DMS153 (cell line): ENCODE measurements at regions not wholly inside any gene's neighbourhood (a gene's known extent, or its start where the extent isn't known, plus 50 kb on each side); places are given as distances from the start of the nearest gene placed in this dataset.
"Not testable (repeated sequence)": the region's sequence is repeated elsewhere in the genome, so short reads cannot be mapped to it uniquely, and the experiment has no call there.

Source experiments
- DNase-seq: peaks from one replicate; lab custom pipeline; 2025; lab: John Stamatoyannopoulos, UW

DNA sequence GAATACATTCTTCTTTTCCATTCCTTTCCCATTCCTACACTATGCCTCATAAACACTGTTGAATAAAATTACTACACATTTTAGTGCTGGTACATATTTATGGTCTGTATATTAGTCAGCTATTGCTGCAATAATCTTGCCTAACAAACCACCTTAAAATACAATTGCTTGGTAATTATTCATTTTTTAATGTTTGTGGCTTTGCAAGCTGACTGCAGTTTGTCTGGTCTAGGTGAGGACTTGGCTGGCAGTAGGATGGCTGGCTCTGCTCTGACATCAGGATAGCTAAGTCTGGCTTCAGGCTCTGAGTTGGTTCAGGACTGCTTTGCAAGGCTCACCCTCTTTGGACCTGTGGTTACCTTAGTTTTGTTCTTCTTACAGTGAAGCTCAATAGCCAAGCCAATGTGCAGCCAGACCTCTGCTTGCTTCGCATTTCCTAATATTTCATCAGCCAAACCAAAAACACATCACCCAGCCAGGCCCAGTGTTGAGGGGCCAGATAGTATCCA lies 913.4 kb upstream of the RAG2 start:
- no peak for DNase-seq

DNA sequence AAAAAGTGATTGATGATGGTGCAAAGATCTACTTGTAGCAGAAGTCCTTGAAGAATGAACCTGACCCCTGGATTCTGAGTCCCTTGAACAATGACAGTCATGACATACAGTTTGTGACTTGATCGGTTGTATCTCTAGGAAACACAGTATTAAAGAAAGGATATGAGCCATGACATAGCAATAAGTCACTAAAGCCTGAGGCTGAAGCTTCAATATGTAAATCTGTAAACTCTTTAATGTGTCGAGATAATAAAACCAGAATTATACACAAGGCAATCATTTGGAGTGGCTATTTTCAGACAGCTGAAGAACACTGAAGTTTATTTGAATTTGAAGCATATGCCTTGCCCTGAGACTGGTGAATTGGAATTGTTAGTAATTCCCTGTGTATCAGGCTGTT lies 911.5 kb upstream of the RAG2 start:
- no peak for DNase-seq

DNA sequence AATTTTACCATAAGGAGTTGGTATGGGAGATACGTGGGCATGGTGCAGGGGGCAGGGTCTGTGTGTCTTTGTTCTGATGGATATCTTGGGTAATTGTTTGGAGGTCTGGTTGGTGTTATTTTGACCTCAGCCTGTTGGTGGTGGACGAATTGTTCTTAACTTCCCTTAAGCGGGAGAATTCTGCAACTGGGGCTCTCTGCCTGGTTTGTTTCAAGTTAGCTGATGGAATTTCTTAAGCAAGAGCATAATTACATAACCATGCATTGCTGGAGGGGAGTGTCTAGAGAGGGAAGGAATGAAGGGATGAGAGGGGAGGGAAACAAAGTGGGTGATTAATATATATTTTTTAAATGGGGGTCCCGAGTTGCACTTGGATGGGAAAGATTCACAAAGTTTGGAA lies 908.5 kb upstream of the RAG2 start:
- no peak for DNase-seq

DNA sequence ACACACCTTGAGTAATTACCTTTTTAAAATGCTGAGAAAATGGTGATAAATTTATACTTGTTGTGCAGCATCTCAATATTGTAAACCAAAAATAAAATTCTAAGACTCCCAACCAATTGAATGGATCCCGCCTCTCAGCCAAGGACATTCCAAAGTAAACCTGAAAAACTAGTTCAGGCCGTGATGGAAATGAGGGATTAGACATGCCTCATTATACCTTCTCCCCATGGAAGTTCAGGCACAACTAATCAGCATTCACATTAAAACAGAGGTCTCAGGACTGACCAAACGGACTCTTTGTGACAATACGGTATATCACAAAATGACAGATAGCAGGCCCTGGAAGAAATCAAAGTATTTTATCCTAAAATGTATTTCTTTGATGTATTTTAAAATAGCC lies 907.4 kb upstream of the RAG2 start:
- DNase-seq = no peak

DNA sequence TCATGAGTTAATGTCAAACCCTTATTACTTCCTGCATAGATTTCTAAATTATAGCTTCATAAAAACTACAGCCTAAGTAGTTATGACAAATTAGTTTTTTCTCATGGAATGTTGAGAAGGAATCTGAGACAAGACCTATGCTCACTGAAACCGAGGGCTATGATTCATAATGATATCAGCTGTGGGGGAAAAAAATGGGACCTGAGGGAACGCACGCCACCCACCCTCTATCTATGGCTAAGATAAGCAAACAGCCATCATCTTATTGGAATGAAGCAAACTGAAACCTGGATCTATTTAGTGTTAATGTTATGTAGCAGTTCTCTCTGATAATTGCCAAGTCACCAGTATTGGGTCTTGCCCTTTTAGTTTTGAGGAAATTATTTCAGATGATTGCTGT lies 906.9 kb upstream of the RAG2 start:
- DNase-seq = no peak

DNA sequence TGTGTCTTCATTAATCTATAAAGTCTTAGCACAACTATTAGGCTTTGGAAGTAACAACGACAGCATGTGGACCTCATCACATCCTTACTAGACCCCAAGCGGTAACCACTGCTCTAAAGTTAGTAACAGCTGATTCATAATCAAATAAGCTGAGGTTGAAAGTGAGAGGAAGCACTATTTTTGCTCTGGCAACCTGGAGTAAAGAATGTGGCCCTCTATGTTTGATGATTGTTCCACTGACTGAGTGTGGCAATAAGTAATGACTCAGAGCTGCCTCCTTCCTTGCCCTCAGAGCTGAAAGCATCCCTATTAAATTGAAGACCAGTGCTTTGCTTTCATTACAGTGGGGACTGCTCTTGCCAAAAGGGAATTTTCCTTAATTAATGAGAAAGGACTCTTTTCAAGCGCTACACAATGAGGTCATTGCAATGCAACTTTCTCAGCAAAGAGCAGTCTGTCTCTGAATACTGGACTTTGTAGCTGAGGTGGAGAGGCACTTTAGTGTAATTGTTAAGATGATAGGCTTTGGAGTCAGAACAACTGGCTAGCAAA lies 906.1 kb upstream of the RAG2 start:
- no peak for DNase-seq

DNA sequence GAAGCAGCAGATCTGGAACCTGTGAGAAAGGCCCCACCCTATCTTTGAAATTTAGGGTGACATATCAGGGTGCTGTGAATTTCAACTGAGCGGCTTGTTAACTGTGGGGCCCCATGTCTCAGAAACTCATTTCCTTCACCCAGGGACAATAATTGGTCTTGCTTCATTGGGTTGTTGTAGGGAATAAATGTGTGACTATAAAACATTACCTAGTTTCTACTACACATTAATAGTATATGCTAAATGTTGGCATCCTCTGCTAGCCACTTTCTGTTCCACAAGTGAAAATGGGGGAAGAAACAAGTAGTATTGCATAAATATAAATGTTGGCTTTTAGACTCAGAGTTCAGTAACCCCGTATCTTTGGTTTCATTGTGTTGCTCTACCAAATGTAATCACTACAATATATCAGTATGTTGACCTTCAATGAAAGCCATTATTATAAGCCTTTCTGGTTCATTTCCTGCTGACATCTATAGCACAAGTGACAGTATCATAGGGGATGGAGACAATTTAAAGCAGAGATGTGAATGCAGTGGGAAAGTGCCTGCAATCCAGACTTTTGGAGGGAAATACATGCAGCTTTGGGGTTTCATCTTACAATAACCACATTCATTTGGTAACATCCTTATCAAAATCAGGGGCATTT lies 905.5 kb upstream of the RAG2 start:
- DNase-seq = no peak

DNA sequence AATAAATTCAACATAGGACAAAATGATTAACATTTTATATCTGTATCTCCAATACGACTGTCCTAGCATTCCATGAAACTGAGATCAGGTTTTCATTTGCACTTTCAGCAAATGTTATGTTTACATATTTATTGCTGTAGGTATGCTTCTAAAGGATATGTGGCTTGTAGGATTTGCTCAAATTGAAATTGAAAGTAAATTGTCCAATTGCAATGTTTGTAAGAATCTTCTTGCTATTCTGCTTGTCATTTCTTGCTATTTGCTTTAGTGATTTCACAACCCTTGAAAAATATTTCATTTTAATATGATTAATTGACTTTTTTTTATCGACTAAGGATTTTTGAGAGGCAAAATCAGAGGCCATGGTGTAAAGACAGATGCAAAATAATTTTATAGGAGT lies 904.2 kb upstream of the RAG2 start:
- DNase-seq = no peak

DNA sequence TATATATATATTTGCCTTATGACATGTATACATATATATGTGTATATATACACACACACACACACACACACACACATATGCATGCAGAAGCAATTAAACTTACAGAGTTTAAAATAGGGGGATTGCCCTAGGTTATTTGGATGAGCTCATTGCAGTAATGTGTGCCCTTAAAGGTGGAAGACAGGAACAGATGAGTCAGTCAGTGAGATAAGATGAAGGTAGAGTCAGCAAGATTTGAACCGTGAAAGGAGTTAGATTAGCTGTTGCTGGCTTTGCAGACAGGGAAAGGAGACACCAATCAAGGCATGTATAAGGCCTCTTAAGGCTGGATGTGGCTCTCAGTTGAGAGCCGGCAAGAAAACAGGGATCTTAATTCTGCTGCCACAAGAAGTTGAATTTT lies 902.4 kb upstream of the RAG2 start:
- DNase-seq = no peak

DNA sequence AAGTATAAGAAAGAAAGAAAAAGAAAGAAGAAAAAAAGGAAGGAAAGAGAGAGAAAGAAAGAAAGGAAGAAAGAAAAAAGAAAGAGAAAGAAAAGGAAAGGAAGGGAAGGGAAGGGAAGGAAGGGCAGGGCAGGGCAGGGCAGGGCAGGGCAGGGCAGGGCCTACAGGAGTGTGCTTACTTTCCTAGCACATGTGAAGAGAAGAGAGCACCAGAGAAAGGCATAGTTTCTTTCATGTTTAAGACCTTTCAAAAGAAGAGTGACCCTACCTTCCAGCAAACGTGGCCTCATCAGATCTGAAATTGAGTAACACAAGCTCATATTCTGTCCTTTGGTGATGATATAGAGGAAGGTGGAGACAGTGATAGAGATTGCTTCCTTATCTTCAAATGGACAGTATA lies 899.3 kb upstream of the RAG2 start:
- DNase-seq = no peak

DNA sequence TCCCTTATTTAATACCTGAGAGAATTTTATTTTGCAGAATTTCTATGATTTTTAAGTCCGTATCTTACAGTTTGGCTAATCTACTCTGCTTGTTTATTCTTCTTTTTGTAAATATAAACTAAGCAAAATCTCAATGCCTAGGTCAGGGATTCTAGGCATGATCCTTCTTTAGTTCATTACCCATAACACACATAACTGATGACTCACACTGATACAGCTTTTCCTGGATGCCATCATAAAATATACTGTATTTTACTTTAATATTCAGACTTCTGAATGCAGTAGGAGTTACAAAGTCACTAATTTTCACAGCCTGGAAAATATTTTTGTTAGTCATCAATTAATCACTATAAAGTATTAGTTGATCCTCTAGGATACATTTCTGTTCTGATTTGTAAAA lies 898.2 kb upstream of the RAG2 start:
- no peak for DNase-seq

DNA sequence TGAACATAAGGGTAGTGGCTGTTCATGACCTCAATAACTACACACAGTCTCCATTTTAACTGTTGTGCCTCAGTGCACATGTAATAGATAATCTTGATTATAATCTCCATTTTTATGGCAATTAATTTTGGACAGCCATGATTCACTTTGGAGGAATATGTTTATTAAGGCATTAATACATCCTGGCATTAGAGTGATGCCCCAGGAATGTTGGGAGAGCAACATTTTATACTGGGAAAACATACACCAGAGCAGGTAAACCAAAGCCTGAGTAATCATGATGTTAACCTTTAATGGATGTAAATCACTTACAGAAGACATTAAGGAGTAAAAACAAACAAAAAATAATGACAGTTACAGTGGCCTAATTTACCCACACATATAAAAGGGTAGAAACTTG lies 886.3 kb upstream of the RAG2 start:
- DNase-seq = no peak

DNA sequence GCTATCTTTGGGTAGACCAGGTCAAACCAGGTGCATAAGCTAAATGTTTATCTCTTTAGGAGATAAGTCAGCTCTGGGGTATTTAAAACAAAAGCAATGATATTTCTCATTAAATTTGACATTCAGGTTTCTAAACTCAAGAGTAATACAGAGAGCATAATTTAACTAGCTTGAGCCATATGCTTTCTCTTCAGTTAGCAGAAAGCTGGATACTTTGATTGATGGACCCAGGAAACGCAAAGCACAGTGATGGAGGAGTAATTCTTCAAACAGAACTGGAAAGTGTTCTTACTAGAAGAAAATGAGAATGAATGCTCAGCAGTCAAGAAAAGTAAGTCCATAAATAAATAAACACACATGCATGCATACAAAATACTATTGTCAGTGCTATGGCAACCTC lies 885.7 kb upstream of the RAG2 start:
- DNase-seq = no peak

DNA sequence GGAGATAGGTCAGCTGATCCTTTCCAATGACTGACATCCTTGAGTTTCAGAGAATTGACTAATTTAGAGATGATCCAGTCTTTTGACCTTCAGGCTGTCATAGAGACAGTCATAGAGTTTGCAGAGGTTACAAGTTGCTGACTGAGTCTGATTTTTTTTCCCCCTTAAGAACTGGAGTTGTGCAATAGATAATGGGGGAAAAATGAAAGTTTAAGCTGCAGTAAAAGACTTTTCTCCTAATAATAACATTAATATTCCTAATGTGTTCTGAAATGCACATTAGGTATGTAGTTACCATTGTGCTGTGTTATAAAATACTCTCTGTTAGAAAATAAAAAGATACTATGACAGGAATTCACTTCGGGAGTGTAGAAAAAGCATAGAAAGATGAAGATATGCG lies 876.9 kb upstream of the RAG2 start:
- DNase-seq = no peak

DNA sequence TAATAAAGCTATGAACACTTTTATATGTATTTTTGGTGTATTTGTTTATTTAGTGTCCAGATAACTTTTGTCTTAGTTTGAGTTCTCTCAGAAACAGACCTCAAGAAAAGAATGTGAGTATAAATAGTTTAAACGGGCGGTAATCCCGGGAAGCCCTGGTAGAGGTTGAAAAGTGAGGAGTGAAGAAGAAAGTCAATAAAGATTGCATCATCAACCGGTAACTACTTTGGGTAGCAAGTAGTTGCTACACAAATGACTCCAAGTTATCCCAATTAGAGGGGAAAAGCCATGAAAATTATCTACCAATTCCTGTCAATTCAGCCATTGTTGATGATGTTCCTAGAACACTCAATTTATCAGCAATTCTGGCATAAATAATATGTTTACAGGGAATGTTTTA lies 870.3 kb upstream of the RAG2 start:
- no peak for DNase-seq

DNA sequence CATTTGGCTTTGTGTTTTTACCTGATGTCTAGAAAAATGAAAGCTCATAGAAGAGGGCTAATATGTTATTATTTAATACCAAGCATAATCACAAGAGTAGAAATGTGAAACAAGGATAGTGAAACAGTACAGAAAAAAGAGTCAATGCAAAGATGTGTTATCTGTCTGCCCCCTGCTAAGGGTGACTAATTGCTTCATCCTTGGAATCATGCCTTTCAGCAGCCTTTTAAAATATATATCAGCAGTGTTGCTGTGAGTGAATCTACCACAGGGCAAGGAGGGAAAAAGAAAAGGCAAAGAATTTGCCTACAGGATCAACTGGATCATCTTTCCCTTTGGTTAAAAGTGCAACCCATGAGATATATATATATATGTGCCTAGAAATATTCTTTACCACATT lies 867.2 kb upstream of the RAG2 start:
- DNase-seq = no peak

DNA sequence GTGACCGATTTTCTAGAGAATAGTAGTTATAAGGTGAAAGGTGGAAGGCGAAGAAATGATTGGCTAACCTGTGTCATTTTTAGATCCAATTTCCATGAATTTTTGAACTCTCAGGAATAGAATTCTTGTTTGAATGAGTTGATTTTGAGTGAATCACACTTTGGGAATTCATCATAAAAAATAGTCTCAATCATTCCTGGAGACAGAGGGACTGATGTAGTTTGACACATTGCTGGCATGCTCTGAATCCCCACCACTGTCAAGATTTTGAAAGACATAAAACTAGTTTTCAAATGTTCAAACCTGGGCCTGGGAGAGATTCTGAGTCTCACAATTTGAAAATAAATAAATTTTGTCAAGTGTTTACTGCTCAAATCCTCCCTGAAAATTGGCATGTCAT lies 861.4 kb upstream of the RAG2 start:
- DNase-seq = no peak

DNA sequence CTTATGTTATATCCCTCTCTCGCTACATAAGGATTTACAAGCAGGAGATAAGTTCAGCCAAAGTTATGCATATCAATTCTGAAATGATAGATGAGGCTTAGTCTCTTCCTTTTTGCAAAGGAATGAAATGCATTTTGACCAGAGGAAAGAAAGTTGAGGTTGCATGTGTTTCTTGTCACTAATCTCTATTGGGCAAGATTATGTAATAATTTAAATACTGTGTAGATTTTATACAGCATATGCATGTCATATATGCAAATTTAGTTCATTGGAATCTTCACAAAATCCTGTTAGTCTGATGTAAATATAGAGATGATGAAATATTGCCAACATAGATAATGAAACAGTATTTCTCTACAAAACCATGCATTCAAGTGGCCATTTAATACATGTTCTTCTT lies 858.7 kb upstream of the RAG2 start:
- no peak for DNase-seq

DNA sequence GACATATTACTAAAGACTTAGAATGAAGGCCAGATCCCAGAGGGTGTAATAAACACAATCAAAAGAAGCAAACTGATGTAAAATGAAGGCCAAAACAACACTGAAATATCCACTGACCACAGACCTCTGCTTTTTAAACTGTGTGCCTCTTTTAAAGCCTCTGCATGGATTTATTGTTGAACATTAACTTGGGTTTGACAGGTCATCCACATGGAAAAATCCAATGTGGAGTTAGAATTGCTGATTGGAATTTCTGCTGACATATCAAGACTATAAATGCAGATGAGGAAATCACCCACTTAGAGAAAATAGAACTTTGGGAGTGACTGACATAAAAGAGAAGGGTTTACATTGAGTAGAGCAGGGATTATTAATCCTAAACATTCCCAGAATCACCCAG lies 853.9 kb upstream of the RAG2 start:
- DNase-seq = no peak

DNA sequence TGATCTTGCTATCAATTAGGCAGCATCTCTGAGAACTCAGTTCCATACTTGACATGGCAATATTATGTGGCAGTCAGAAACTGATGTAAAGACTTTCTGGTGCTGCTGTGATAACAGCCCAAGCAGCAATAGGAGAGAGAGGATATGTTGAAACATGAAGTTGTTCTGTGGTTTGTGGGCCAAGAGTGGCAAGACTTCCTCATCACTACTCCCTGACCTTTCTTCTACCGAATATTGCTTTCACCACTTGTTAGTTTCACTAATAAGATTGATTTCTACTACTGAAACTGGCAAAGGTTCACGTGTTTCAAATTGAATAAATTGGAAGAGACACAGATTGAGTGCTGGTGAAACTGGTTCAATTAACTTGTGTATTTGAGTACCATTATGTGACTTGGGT lies 852.6 kb upstream of the RAG2 start:
- no peak for DNase-seq

DNA sequence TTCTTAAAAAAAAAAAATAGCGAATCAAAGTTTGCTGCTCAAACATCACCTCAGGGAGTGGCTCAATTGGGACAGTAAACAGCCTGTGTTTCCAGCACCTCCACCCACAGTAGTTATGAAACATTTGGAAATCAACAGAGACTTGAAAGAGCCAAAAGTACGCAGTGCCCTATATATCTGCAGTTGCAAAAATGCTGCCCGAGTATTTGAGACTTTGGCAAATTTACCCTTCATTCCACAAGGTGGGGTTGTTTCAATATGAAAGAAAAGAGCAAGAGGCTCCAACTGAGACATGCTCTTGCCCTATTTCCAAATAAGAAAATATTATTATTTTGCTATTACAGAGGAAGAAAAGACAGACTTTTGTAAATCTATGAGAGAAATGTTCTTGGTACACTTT lies 851.1 kb upstream of the RAG2 start:
- DNase-seq = no peak

DNA sequence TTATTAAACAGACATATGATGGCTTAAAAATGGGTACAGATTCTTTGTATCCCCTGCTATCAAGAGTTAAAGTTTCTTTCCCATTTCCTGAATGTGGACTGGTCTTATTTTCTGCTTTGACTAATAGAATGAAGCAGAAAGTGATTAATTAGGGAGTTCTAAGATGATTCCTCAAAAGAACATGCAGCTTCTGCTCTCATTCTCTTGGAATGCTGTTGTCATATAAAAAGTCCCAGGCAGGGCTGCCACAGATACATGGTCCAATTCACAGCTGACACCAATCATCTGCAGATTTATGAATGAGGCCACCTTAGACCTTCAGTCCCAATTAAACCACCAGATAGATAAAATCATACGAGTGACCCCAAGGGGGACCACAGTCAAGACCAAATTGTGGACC lies 844.5 kb upstream of the RAG2 start:
- DNase-seq = no peak

DNA sequence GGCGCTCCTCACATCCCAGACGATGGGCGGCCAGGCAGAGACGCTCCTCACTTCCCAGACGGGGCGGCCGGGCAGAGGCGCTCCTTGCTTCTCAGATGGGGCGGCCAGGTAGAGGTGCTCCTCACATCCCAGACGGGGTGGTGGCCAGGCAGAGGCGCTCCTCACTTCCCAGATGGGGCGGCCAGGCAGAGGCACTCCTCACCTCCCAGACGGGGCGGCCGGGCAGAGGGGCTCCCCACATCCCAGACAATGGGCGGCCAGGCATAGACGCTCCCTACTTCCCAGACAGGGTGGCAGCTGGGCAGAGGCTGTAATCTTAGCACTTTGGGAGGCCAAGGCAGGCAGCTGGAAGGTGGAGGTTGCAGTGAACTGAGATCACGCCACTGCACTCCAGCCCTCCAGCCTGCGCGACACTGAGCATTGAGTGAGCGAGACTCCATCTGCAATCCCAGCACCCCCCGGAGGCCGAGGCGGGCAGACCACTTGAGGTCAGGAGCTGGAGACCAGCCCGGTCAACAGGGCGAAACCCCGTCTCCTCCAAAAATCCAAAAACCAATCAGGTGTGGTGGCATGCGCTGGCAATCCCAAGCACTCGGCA lies 833.7 kb upstream of the RAG2 start:
- DNase-seq = not testable (repeated sequence)
